Hypothalamus (tissue), 51 donors: ENCODE measurements at regions not wholly inside any gene's neighbourhood (a gene's known extent, or its start where the extent isn't known, plus 50 kb on each side); places are given as distances from the start of the nearest gene placed in this dataset.
"Not testable (repeated sequence)": the region's sequence is repeated elsewhere in the genome, so short reads cannot be mapped to it uniquely, and the experiment has no call there.

ENCODE experiments used
- DNase-seq, 51 donors: peaks; one replicate each; lab custom pipeline; 2025; lab: John Stamatoyannopoulos, UW

GRCh38 chr3:78495301-78495700 is 1272.5 kb downstream of the ROBO1 start:
- DNase-seq: no peak

GRCh38 chr3:78496501-78496900 is 1271.3 kb downstream of the ROBO1 start:
- peak in 1 of 51 donors; percentile 1 for DNase-seq

GRCh38 chr3:78497021-78497420 is 1270.8 kb downstream of the ROBO1 start:
- peak in 4 of 51 donors; percentile 1 to 39 (median 10) for DNase-seq

- DNase-seq: peak in 1 of 51 donors; percentile 37
Observed at GRCh38 chr3:78497767-78498166, 1270.0 kb downstream of the ROBO1 start.

- no peak for DNase-seq
Observed at GRCh38 chr3:78506061-78506460, 1261.7 kb downstream of the ROBO1 start.

GRCh38 chr3:78506581-78507195 is 1261.1 kb downstream of the ROBO1 start:
- DNase-seq: no peak

GRCh38 chr3:78507196-78507984 is 1260.4 kb downstream of the ROBO1 start:
- no peak for DNase-seq

- no peak for DNase-seq
Observed at GRCh38 chr3:78511840-78512239, 1256.0 kb downstream of the ROBO1 start.

GRCh38 chr3:78512786-78513185 is 1255.0 kb downstream of the ROBO1 start:
- not testable (repeated sequence) for DNase-seq

GRCh38 chr3:78516437-78516836 is 1251.4 kb downstream of the ROBO1 start:
- no peak for DNase-seq

GRCh38 chr3:78516937-78517336 is 1250.9 kb downstream of the ROBO1 start:
- DNase-seq: no peak

- no peak for DNase-seq
Observed at GRCh38 chr3:78517965-78518364, 1249.8 kb downstream of the ROBO1 start.

- no peak for DNase-seq
Observed at GRCh38 chr3:78519281-78519680, 1248.5 kb downstream of the ROBO1 start.

GRCh38 chr3:78529601-78530000 is 1238.2 kb downstream of the ROBO1 start:
- DNase-seq: no peak

GRCh38 chr3:78540485-78540884 is 1227.3 kb downstream of the ROBO1 start:
- DNase-seq: no peak

GRCh38 chr3:78545827-78546226 is 1222.0 kb downstream of the ROBO1 start:
- no peak for DNase-seq
